ENCODE measurements at regions not wholly inside any gene's neighbourhood (a gene's known extent, or its start where the extent isn't known, plus 50 kb on each side); places are given as distances from the start of the nearest gene placed in this dataset.

- DNase-seq: no peak
These were observed 50.1 kb upstream of the TSPAN2 start for GRCh38 chr1:115139381-115139780.
